K562 (cell line): ENCODE measurements at regions not wholly inside any gene's neighbourhood (a gene's known extent, or its start where the extent isn't known, plus 50 kb on each side); places are given as distances from the start of the nearest gene placed in this dataset.

Experiments
- ATAC-seq: fragments of 200-7000 bp; cut with Tn5 transposase; 3 replicates; pipeline ENCODE4 v1.9.1; 2020; ENCODE audit warnings: moderate library complexity
- BruUV-seq: library from RNA; stranded (reverse); fragments of 400-500 nt; replicated peaks from 2 replicates; lab custom pipeline; 2021; lab: Mats Ljungman, UMichigan
- CTCF ChIA-PET: fragments of 300-600 bp; formaldehyde crosslinking; extraction: SDS; loops from one replicate; lab custom pipeline; 2021; ENCODE audit warnings: low intra/inter-chr PET ratio; lab: Yijun Ruan, JAX
- POLR2A ChIA-PET: fragments of 300-600, 350-650 bp; sonication (Branson Sonifier 250); formaldehyde crosslinking; extraction: SDS; loops from one replicate; lab custom pipeline; 2021; ENCODE audit warnings: antibody characterized with exemption, inconsistent platforms; lab: Yijun Ruan, JAX
- DNase-seq, 4 experiments: peaks; one replicate each; pipeline versions ENCODE4 v3.0.0 to v3.0.0-alpha.2; 2011 to 2018; ENCODE audit warnings: low spot score in 3 of 4, mixed read lengths in 3 of 4; ENCODE audit errors: extremely low read depth in 1 of 4
- FAIRE-seq: peaks from 2 replicates; lab custom pipeline; 2011; peaks lifted over from hg19 to GRCh38; lab: Jason Lieb, UNC
- H2AFZ ChIP-seq: 2 replicates; pipeline ENCODE4 v1.6.0; 2011; ENCODE audit warnings: low read depth, low read length, control low read depth, inconsistent platforms
- H3K27ac ChIP-seq: fragments of 200-600 bp; 3 replicates; pipeline ENCODE4 v1.8.0; 2011; ENCODE audit warnings: low read depth, mild to moderate bottlenecking, control low read depth, inconsistent platforms, low read length, moderate library complexity, mixed read lengths; ENCODE audit errors: extremely low read depth
- H3K27me3 ChIP-seq, 2 experiments: fragments of 300-600 bp in 1 of 2; 2 replicates in 1 of 2; 3 replicates in 1 of 2; pipeline versions ENCODE4 v1.6.0 to v1.8.0; 2011; ENCODE audit warnings: inconsistent platforms in 2 of 2, low read length in 2 of 2, mild to moderate bottlenecking in 1 of 2, mixed read lengths in 1 of 2, moderate library complexity in 1 of 2; ENCODE audit not compliant: control insufficient read depth in 2 of 2, insufficient read depth in 2 of 2
- H3K36me3 ChIP-seq: fragments of 300-600 bp; 3 replicates; pipeline ENCODE4 v1.8.0; 2011; ENCODE audit warnings: mild to moderate bottlenecking, low read length, inconsistent platforms; ENCODE audit not compliant: control insufficient read depth, insufficient read depth
- H3K4me1 ChIP-seq, 2 experiments: fragments of 200-600 bp in 1 of 2; replicated peaks in 1 of 2; 2 replicates in 1 of 2; 3 replicates in 1 of 2; pipeline versions ENCODE4 v1.5.1 to v1.8.0; 2011; ENCODE audit warnings: inconsistent platforms in 2 of 2, low read length in 2 of 2, mild to moderate bottlenecking in 1 of 2, mixed read lengths in 1 of 2, moderate library complexity in 1 of 2; ENCODE audit not compliant: control insufficient read depth in 2 of 2, insufficient read depth in 2 of 2
- H3K4me2 ChIP-seq: 2 replicates; pipeline ENCODE4 v1.6.1; 2011; ENCODE audit warnings: low read length, control low read depth, inconsistent platforms, mixed read lengths; ENCODE audit not compliant: insufficient read depth
- H3K4me3 ChIP-seq: fragments of 200-600 bp; sonication (generic), shearing (Covaris generic); 2 replicates; pipeline ENCODE4 v1.5.1; 2016; ENCODE audit warnings: control low read depth, inconsistent platforms
- H3K79me2 ChIP-seq: fragments of 200-600 bp; 3 replicates; pipeline ENCODE4 v1.8.0; 2011; ENCODE audit warnings: low read length, inconsistent platforms; ENCODE audit not compliant: control insufficient read depth, insufficient read depth
- H3K9ac ChIP-seq, 2 experiments: 2 replicates each; pipeline versions ENCODE4 v1.6.0 to v1.6.1; 2011; ENCODE audit warnings: low read depth in 2 of 2, low read length in 2 of 2, control low read depth in 1 of 2, inconsistent platforms in 1 of 2, mild to moderate bottlenecking in 1 of 2, mixed read lengths in 1 of 2; ENCODE audit not compliant: insufficient read depth in 1 of 2
- H3K9me1 ChIP-seq: one replicate; pipeline ENCODE4 v1.6.0; 2011; ENCODE audit warnings: inconsistent platforms, mild to moderate bottlenecking, low read length, moderate library complexity; ENCODE audit not compliant: control insufficient read depth, insufficient read depth
- H3K9me3 ChIP-seq: replicated peaks from 2 replicates; pipeline ENCODE4 v1.5.1; 2011; ENCODE audit warnings: low read depth, low read length, inconsistent platforms; ENCODE audit not compliant: control insufficient read depth, insufficient read depth
- H4K20me1 ChIP-seq: replicated peaks from 2 replicates; pipeline ENCODE4 v1.6.1; 2011; ENCODE audit warnings: low read length, inconsistent platforms, mixed read lengths; ENCODE audit not compliant: control insufficient read depth, insufficient read depth
- E4F1 ChIP-seq: fragments of 250-450 bp; sonication (Bioruptor Pico); IDR thresholded peaks from 2 replicates; pipeline ENCODE4 v1.5.0; 2021; ENCODE audit warnings: mild to moderate bottlenecking, borderline replicate concordance
- ETV1 ChIP-seq: fragments of 450-650 bp; conservative IDR thresholded peaks from 2 replicates; pipeline ENCODE4 v1.6.1; 2016; ENCODE audit warnings: missing genetic modification characterization, control low read depth, low read depth, missing compliant biosample characterization
- GABPB2 ChIP-seq: fragments of 250-450 bp; sonication (Bioruptor Pico); conservative IDR thresholded peaks from 2 replicates; pipeline ENCODE4 v1.5.1; 2021; ENCODE audit warnings: mild to moderate bottlenecking
- HDAC1 ChIP-seq, 2 experiments: fragments of 450-650 bp; IDR thresholded peaks; 2 replicates each; pipeline ENCODE4 v1.6.1; 2016 to 2017; ENCODE audit warnings: inconsistent platforms in 1 of 2, mild to moderate bottlenecking in 1 of 2, moderate library complexity in 1 of 2
- HIVEP1 ChIP-seq: fragments of 250-450 bp; sonication (Bioruptor Pico); IDR thresholded peaks from 2 replicates; pipeline ENCODE4 v1.4.0; 2020; ENCODE audit warnings: mild to moderate bottlenecking
- KAT8 ChIP-seq: fragments of 450-650 bp; IDR thresholded peaks from 2 replicates; pipeline ENCODE4 v1.6.1; 2016; ENCODE audit warnings: low read depth, mild to moderate bottlenecking
- MCM7 ChIP-seq, 2 experiments: fragments of 450-650 bp; IDR thresholded peaks; 2 replicates each; pipeline ENCODE4 v1.6.1; 2016 to 2018
- MXI1 ChIP-seq: IDR thresholded peaks from 2 replicates; pipeline ENCODE4 v1.6.1; 2011; ENCODE audit warnings: low read depth, mild to moderate bottlenecking, improper control_type of control experiment, low read length
- NCOA6 ChIP-seq: fragments of 450-650 bp; IDR thresholded peaks from 2 replicates; pipeline ENCODE4 v1.6.1; 2017; ENCODE audit warnings: mild to moderate bottlenecking
- NFIX ChIP-seq: fragments of 250-450 bp; sonication (Bioruptor Pico); IDR thresholded peaks from 2 replicates; pipeline ENCODE4 v1.4.0; 2020; ENCODE audit warnings: low read depth, mild to moderate bottlenecking, moderate library complexity
- PHF21A ChIP-seq: fragments of 450-650 bp; IDR thresholded peaks from 2 replicates; pipeline ENCODE4 v1.6.1; 2017; ENCODE audit warnings: low read depth, borderline replicate concordance
- SREBF2 ChIP-seq: sonication (generic); formaldehyde crosslinking; IDR thresholded peaks from 2 replicates; pipeline ENCODE4 v1.4.0; 2020; ENCODE audit warnings: mild to moderate bottlenecking, missing genetic modification reagents
- XRCC4 ChIP-seq: IDR thresholded peaks from one replicate; pipeline ENCODE4 v1.6.1; 2011; ENCODE audit not compliant: insufficient read depth, insufficient read length; ENCODE audit errors: extremely low read depth
- ZNF143 ChIP-seq: sonication (generic); formaldehyde crosslinking; IDR thresholded peaks from 2 replicates; pipeline ENCODE4 v1.9.0; 2022; ENCODE audit warnings: mild to moderate bottlenecking, missing genetic modification reagents
- ZNF184 ChIP-seq: sonication (generic); formaldehyde crosslinking; IDR thresholded peaks from 2 replicates; pipeline ENCODE4 v1.5.0; 2020; ENCODE audit warnings: missing genetic modification reagents
- ZNF347 ChIP-seq: fragments of 450-650 bp; formaldehyde crosslinking; IDR thresholded peaks from 2 replicates; pipeline ENCODE4 v1.4.0; 2020; ENCODE audit warnings: low read depth, mild to moderate bottlenecking, moderate library complexity
- in situ Hi-C: fragments of 300-500 bp; cut with MboI; formaldehyde crosslinking; loops from 4 replicates; pipeline ENCODE4 v1.15.0; 2018; ENCODE audit warnings: inconsistent platforms, mixed read lengths
- intact Hi-C: fragments of 100-400 bp; cut with micrococcal nuclease; formaldehyde crosslinking; loops from 2 replicates; pipeline ENCODE4 v1.14.2; 2022
- TF ChIP-seq, protein P1 (sequence below): fragments of 450-650 bp; IDR thresholded peaks from 2 replicates; pipeline ENCODE4 v1.6.1; 2016
- TF ChIP-seq, protein P2 (sequence below): fragments of 450-650 bp; IDR thresholded peaks from 2 replicates; pipeline ENCODE4 v1.6.1; 2016; ENCODE audit warnings: mild to moderate bottlenecking

DNA sequence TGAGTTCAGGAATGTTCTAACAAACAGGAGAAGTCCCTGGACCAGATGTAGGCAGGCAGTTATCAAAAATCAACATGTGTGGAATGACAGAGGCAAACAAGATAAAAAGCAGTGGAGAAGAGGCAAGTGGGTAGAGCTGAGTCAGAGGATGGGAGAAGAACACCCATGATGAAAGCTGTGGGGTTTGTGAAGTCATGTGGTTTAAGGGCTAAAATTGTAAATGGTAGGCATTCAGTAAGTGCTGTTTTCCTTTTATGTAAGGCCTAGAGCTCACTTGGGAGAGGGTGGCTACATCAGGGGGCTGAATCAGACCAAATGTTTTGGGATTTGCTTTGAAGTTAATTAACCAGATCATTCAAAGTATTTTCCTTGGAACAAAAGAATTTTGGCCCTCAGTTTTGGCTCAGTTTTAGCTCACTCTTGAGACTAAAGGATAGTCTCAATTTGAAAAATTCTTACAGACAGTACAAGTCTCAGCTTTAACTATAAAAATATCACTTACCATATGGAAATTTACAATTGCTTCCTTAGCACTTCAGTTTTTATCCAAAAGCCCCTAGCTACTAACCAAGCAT is 114.5 kb upstream of the PCDH7 start:
- Histone ChIP-seq H3K9me3 (no peaks in the 10 kb centered on the region), H3K9me1 (no peaks in the 10 kb centered on the region), H4K20me1 (no peaks in the 10 kb centered on the region), H3K4me2 (no peak overlapping the region), H2AFZ (no peak overlapping the region), H3K36me3 (no peaks in the 10 kb centered on the region), H3K27ac (no peak overlapping the region), H3K4me3 (no peak overlapping the region), H3K9ac (no peak overlapping the region), H3K79me2 (no peaks in the 10 kb centered on the region), H3K4me1 (no peaks in the 10 kb centered on the region), H3K27me3 (no peaks in the 10 kb centered on the region)
- no peak for DNase-seq
- ChIA-PET POLR2A (no interaction called here), CTCF (no interaction called here)
- no TSS peak for BruUV-seq
- ATAC-seq, result no peak
- no peak for FAIRE-seq
- intact Hi-C loops, result no loop called here
- in situ Hi-C loops, result no loop called here
- no peak for TF ChIP-seq PHF21A
- TF ChIP-seq ZNF143 (CRISPR knock-in tag), result no peak
- TF ChIP-seq GABPB2 (CRISPR knock-in tag), result no peak
- no peak for TF ChIP-seq NCOA6
- no peak for TF ChIP-seq HDAC1 (IDR thresholded peaks at IDR 0.05)
- no peak for TF ChIP-seq ETV1 (tag)
- TF ChIP-seq SREBF2 (CRISPR knock-in tag), result no peak
- no peak for TF ChIP-seq E4F1 (CRISPR knock-in tag)
- no peak for TF ChIP-seq KAT8
- no peak for TF ChIP-seq ZNF184 (CRISPR knock-in tag)
- TF ChIP-seq, protein P1, sequence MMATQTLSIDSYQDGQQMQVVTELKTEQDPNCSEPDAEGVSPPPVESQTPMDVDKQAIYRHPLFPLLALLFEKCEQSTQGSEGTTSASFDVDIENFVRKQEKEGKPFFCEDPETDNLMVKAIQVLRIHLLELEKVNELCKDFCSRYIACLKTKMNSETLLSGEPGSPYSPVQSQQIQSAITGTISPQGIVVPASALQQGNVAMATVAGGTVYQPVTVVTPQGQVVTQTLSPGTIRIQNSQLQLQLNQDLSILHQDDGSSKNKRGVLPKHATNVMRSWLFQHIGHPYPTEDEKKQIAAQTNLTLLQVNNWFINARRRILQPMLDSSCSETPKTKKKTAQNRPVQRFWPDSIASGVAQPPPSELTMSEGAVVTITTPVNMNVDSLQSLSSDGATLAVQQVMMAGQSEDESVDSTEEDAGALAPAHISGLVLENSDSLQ, result no peak
- no peak for TF ChIP-seq ZNF347
- TF ChIP-seq HIVEP1 (CRISPR knock-in tag), result no peak
- TF ChIP-seq NFIX (CRISPR knock-in tag), result no peak
- no peak for TF ChIP-seq MCM7 (IDR thresholded peaks at IDR 0.05)
- TF ChIP-seq XRCC4, result no peak
- TF ChIP-seq, protein P2, sequence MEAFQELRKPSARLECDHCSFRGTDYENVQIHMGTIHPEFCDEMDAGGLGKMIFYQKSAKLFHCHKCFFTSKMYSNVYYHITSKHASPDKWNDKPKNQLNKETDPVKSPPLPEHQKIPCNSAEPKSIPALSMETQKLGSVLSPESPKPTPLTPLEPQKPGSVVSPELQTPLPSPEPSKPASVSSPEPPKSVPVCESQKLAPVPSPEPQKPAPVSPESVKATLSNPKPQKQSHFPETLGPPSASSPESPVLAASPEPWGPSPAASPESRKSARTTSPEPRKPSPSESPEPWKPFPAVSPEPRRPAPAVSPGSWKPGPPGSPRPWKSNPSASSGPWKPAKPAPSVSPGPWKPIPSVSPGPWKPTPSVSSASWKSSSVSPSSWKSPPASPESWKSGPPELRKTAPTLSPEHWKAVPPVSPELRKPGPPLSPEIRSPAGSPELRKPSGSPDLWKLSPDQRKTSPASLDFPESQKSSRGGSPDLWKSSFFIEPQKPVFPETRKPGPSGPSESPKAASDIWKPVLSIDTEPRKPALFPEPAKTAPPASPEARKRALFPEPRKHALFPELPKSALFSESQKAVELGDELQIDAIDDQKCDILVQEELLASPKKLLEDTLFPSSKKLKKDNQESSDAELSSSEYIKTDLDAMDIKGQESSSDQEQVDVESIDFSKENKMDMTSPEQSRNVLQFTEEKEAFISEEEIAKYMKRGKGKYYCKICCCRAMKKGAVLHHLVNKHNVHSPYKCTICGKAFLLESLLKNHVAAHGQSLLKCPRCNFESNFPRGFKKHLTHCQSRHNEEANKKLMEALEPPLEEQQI, result no peak
- no peak for TF ChIP-seq MXI1
